ENCODE measurements at regions not wholly inside any gene's neighbourhood (a gene's known extent, or its start where the extent isn't known, plus 50 kb on each side); places are given as distances from the start of the nearest gene placed in this dataset.

DNA sequence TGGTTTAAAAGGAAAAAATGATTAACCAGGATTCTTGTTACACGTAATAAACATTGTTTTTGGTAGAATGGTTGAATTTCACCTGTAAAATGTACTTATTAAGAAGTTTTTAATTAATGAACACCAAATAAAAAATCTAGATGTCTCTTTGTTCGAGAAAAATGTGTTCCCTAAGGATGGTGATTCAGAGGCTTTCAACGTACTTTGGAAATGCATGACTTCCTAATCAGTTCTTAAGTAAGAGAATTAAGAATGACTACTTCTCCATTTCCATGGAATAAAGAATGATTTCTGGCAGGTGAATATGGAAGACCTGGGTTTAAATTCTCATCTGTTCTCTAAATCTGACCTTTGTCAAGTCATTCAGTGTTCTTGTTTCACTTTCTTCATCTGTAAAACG, 428.6 kb downstream of the KCNH5 start:
- H3K4me3 ChIP-seq, result no peak overlapping the region
- DNase-seq (ENCODE audit: low spot score in 2 of 2), result no peak
- H3K27ac ChIP-seq, result no peak overlapping the region
- no peaks in the 10 kb centered on the region for H3K9me3 ChIP-seq
- 76 to 79% methylated on average over 4 of the region's 4 CpGs for WGBS, 2 donors
- no peaks in the 10 kb centered on the region for H3K36me3 ChIP-seq
- H3K4me1 ChIP-seq, result no peaks in the 10 kb centered on the region
- no peaks in the 10 kb centered on the region for H3K27me3 ChIP-seq
- TF ChIP-seq, protein P1, sequence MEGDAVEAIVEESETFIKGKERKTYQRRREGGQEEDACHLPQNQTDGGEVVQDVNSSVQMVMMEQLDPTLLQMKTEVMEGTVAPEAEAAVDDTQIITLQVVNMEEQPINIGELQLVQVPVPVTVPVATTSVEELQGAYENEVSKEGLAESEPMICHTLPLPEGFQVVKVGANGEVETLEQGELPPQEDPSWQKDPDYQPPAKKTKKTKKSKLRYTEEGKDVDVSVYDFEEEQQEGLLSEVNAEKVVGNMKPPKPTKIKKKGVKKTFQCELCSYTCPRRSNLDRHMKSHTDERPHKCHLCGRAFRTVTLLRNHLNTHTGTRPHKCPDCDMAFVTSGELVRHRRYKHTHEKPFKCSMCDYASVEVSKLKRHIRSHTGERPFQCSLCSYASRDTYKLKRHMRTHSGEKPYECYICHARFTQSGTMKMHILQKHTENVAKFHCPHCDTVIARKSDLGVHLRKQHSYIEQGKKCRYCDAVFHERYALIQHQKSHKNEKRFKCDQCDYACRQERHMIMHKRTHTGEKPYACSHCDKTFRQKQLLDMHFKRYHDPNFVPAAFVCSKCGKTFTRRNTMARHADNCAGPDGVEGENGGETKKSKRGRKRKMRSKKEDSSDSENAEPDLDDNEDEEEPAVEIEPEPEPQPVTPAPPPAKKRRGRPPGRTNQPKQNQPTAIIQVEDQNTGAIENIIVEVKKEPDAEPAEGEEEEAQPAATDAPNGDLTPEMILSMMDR (IDR thresholded peaks at IDR 0.05), result no peak
- TF ChIP-seq EP300 (IDR thresholded peaks at IDR 0.05) (no peak), POLR2A (IDR thresholded peaks at IDR 0.05) (no peak)

DNA sequence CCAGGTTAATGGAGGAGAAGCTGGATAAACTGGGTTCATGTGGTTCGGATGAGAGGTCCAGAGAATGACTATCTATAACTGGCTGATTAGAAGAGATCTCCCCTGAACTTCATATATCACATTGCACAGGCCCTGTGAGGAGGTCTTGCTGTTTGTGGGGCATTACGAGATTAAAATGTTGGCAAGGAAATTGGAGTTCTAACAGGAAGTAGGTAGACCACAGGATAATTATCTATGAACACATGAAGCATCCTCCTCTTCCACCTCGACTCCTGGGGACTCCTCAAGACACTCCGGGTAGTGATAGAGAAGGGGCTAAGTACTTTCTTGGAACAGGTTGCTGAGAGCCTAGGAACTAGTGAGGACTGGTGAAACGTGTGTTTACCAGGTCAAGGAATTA, 418.8 kb downstream of the KCNH5 start:
- Histone ChIP-seq H3K36me3 (no peaks in the 10 kb centered on the region), H3K27ac (no peak overlapping the region), H3K9me3 (no peaks in the 10 kb centered on the region), H3K4me3 (no peak overlapping the region), H3K4me1 (no peaks in the 10 kb centered on the region), H3K27me3 (no peaks in the 10 kb centered on the region)
- WGBS, 2 donors, result 77 to 81% methylated on average over 5 of the region's 5 CpGs
- DNase-seq (ENCODE audit: low spot score in 2 of 2), result no peak
- TF ChIP-seq EP300 (IDR thresholded peaks at IDR 0.05) (no peak), POLR2A (IDR thresholded peaks at IDR 0.05) (no peak)
- TF ChIP-seq, protein P1 (IDR thresholded peaks at IDR 0.05), result no peak

DNA sequence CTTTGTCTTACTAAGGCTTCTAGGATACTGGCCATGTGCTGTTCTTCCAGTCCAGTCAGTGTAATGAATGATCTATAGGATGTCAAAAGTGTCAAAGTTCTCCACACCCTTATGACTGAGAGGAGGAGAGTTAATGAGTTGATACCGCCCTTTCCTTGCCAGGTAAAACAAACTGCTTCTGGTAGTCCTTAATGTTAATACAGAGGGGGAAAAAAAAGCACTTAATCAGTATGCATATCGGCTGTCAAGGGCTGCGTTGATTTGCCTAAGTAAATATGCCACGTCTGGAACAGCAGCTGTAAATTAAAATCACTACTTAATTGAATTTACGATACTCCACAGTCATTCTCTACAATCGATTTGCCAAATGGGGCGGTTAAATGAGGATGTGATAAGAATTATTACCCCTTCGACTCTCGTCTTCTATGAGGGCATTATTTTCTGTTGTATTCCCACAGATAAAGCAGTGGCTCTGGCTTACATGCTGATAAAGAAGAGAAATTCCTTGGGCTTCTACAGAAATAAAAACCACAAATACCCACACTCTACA, 416.0 kb downstream of the KCNH5 start:
- Histone ChIP-seq H3K4me1 (no peaks in the 10 kb centered on the region), H3K27me3 (no peaks in the 10 kb centered on the region), H3K27ac (no peak overlapping the region), H3K9me3 (no peaks in the 10 kb centered on the region), H3K4me3 (no peak overlapping the region), H3K36me3 (no peaks in the 10 kb centered on the region)
- WGBS, 2 donors, result 80 to 84% methylated on average over 9 of the region's 9 CpGs
- TF ChIP-seq POLR2A (IDR thresholded peaks at IDR 0.05), result no peak
- TF ChIP-seq, protein P1 (IDR thresholded peaks at IDR 0.05), result no peak
- TF ChIP-seq EP300 (IDR thresholded peaks at IDR 0.05), result no peak
- no peak for DNase-seq (ENCODE audit: low spot score in 2 of 2)

DNA sequence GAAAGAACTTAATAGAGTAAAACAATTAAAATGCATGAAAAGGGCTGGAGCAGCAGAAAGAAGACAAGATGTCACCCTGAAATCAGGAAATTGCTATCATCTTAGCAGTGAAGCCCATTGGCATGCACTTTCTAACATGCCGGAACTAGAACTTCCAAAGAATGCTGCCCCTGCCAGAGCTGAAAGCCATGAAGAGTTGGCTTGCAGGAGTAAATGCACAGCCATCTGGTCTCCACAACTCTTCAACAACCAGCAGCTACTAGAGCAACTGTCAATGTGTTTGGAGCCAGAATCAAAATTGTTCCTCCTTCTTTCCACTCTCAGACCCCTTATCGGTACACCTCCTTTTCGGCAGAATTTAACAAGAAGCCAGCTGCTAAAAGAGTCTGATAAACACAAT, 414.1 kb downstream of the KCNH5 start:
- Histone ChIP-seq H3K4me1 (no peaks in the 10 kb centered on the region), H3K36me3 (no peaks in the 10 kb centered on the region), H3K27ac (no peak overlapping the region), H3K4me3 (no peak overlapping the region), H3K9me3 (peaks cover 0 to 2% (median 0%) of the 10 kb centered on the region in 4 donors), H3K27me3 (no peaks in the 10 kb centered on the region)
- no peak for TF ChIP-seq POLR2A (IDR thresholded peaks at IDR 0.05)
- TF ChIP-seq, protein P1 (IDR thresholded peaks at IDR 0.05), result no peak
- no peak for TF ChIP-seq EP300 (IDR thresholded peaks at IDR 0.05)
- 94 to 95% methylated on average over 3 of the region's 3 CpGs for WGBS, 2 donors
- DNase-seq (ENCODE audit: low spot score in 2 of 2), result no peak

DNA sequence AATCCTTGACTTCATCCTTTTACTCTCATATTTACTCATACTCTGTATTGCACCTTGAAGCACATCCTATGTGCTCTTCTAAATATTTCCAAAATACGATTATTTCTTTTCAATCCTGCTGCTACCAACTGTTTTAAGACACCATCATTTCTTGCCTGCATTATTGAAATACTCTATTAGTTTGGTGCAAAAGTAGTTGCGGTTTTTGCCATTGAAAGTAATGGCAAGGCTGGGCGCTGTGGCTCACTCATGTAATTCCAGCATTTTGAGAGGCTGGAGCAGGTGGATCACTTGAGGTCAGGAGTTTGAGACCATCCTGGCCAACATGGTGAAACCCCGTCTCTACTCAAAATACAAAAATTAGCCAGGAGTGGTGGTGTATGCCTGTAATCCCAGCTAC, 412.5 kb downstream of the KCNH5 start:
- TF ChIP-seq, protein P1 (IDR thresholded peaks at IDR 0.05), result no peak
- no peak for TF ChIP-seq POLR2A (IDR thresholded peaks at IDR 0.05)
- TF ChIP-seq EP300 (IDR thresholded peaks at IDR 0.05), result no peak
- Histone ChIP-seq H3K9me3 (peaks cover 0 to 7% (median 0%) of the 10 kb centered on the region in 4 donors), H3K27me3 (no peaks in the 10 kb centered on the region), H3K27ac (no peak overlapping the region), H3K36me3 (no peaks in the 10 kb centered on the region), H3K4me3 (no peak overlapping the region), H3K4me1 (no peaks in the 10 kb centered on the region)
- 95 to 97% methylated on average over 4 of the region's 4 CpGs for WGBS, 2 donors
- DNase-seq (ENCODE audit: low spot score in 2 of 2), result no peak
